ENCODE measurements at regions not wholly inside any gene's neighbourhood (a gene's known extent, or its start where the extent isn't known, plus 50 kb on each side); places are given as distances from the start of the nearest gene placed in this dataset.

GRCh38 chr3:28634019-28634418 is 285.4 kb upstream of the AZI2 start:
- H3K79me2 ChIP-seq (ENCODE audit: insufficient read depth, low read length), result no peaks in the 10 kb centered on the region
- Mint-ChIP-seq H3K36me3 (no peaks in the 10 kb centered on the region), H3K4me3 (no peak overlapping the region), H3K9me3 (peaks cover 0 to 14% (median 3%) of the 10 kb centered on the region in 7 donors), H3K4me1 (no peaks in the 10 kb centered on the region), H3K27me3 (ENCODE audit: low read depth in 3 of 3) (peaks cover 0 to 1% (median 0%) of the 10 kb centered on the region in 3 donors), H3K27ac (no peak overlapping the region)
- DNase-seq, result no peak
- H3K27me3 ChIP-seq (ENCODE audit: control insufficient read depth in 2 of 2, insufficient read depth in 2 of 2, low read length in 2 of 2), result no peaks in the 10 kb centered on the region
- H3K9ac ChIP-seq (ENCODE audit: insufficient read depth, low read length, poor library complexity, severe bottlenecking), result no peak overlapping the region
- no peak overlapping the region for H2AFZ ChIP-seq (ENCODE audit: insufficient read depth, low read depth, low read length, poor library complexity, severe bottlenecking)
- intact Hi-C loops (cut with micrococcal nuclease), result no loop called here
- H3K4me1 ChIP-seq (ENCODE audit: control insufficient read depth in 1 of 2, insufficient read depth in 2 of 2, low read length in 2 of 2), result no peaks in the 10 kb centered on the region
- no peaks in the 10 kb centered on the region for H4K20me1 ChIP-seq (ENCODE audit: insufficient read depth, low read length)
- H3K4me2 ChIP-seq (replicated peaks; ENCODE audit: extremely low read depth, low read length, poor library complexity, severe bottlenecking), result no peak overlapping the region
- WGBS (ENCODE audit: insufficient coverage), result 100% methylated on average over 1 of the region's 2 CpGs
- H3K4me3 ChIP-seq (replicated peaks in 1 of 3; ENCODE audit: low read depth in 2 of 3, low read length in 3 of 3), result no peak overlapping the region
- H3K36me3 ChIP-seq (replicated peaks in 1 of 2; ENCODE audit: control insufficient read depth in 1 of 2, insufficient read depth in 2 of 2, low read length in 2 of 2), result no peaks in the 10 kb centered on the region
- no peak overlapping the region for H3K27ac ChIP-seq (ENCODE audit: low read depth in 1 of 2, low read length in 2 of 2)
- TF ChIP-seq CTCF (IDR thresholded peaks at IDR 0.05), result no peak
- H3K9me3 ChIP-seq (replicated peaks in 1 of 2; ENCODE audit: control insufficient read depth in 1 of 2, insufficient read depth in 1 of 2, low read length in 2 of 2), result no peaks in the 10 kb centered on the region

- Histone ChIP-seq H3K36me3 (replicated peaks in 1 of 2; ENCODE audit: control insufficient read depth in 1 of 2, insufficient read depth in 2 of 2, low read length in 2 of 2) (no peaks in the 10 kb centered on the region), H3K27me3 (ENCODE audit: control insufficient read depth in 2 of 2, insufficient read depth in 2 of 2, low read length in 2 of 2) (no peaks in the 10 kb centered on the region), H4K20me1 (ENCODE audit: insufficient read depth, low read length) (no peaks in the 10 kb centered on the region), H3K4me3 (replicated peaks in 1 of 3; ENCODE audit: low read depth in 2 of 3, low read length in 3 of 3) (no peak overlapping the region), H3K9me3 (replicated peaks in 1 of 2; ENCODE audit: control insufficient read depth in 1 of 2, insufficient read depth in 1 of 2, low read length in 2 of 2) (no peaks in the 10 kb centered on the region), H3K4me2 (replicated peaks; ENCODE audit: extremely low read depth, low read length, poor library complexity, severe bottlenecking) (no peak overlapping the region), H3K27ac (ENCODE audit: low read depth in 1 of 2, low read length in 2 of 2) (no peak overlapping the region), H3K79me2 (ENCODE audit: insufficient read depth, low read length) (no peaks in the 10 kb centered on the region), H3K9ac (ENCODE audit: insufficient read depth, low read length, poor library complexity, severe bottlenecking) (no peak overlapping the region), H3K4me1 (ENCODE audit: control insufficient read depth in 1 of 2, insufficient read depth in 2 of 2, low read length in 2 of 2) (no peaks in the 10 kb centered on the region), H2AFZ (ENCODE audit: insufficient read depth, low read depth, low read length, poor library complexity, severe bottlenecking) (no peak overlapping the region)
- H3K9me3 Mint-ChIP-seq, result peaks cover 0 to 12% (median 3%) of the 10 kb centered on the region in 7 donors
- H3K4me3 Mint-ChIP-seq, result no peak overlapping the region
- no peak for DNase-seq
- intact Hi-C loops (cut with micrococcal nuclease), result no loop called here
- WGBS (ENCODE audit: insufficient coverage), result no CpG with 5 or more reads among the region's 3 CpGs
- H3K27me3 Mint-ChIP-seq (ENCODE audit: low read depth in 3 of 3), result peaks cover 0 to 1% (median 0%) of the 10 kb centered on the region in 3 donors
- no peaks in the 10 kb centered on the region for H3K4me1 Mint-ChIP-seq
- no peak for TF ChIP-seq CTCF (IDR thresholded peaks at IDR 0.05)
- H3K36me3 Mint-ChIP-seq, result no peaks in the 10 kb centered on the region
- no peak overlapping the region for H3K27ac Mint-ChIP-seq
Observed at GRCh38 chr3:28637742-28638141, 289.1 kb upstream of the AZI2 start.

All from CD14-positive monocyte (primary cell).